ENCODE measurements at regions not wholly inside any gene's neighbourhood (a gene's known extent, or its start where the extent isn't known, plus 50 kb on each side); places are given as distances from the start of the nearest gene placed in this dataset.

DNA sequence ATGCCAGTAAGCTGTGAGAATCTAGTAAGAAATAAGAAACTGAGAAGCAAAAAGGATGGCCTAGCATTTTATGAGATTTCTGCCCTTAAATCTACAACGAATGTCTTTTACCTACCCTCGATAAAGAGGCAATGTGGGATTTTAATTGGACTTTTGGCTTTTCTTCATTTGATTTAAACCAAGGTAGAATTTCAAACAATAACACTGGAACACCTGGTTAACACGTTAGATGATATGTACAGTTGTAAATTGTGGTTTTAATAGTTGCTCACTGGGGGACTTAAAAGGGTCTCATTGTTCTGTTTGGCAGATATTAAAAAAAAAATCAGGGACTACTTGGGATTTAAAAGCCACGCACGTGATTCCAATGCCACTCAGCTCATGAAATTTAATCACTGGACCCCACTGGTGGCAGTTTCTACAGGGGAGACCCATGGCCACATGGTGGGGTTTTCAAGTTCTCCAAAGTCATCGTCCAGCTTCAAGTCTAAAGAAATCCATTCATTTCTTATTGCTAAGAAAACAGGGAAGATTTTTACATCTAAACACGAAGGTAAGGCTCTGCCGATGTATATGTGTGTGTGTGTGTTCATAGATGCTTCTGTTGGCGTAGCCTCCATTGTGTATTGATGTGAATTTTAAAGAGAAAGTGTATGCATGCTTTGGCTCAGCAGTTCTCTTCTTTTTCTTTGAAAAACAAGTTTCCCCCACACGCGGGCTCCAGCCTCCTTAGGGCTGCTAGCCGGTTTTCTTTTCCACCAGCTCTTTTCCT lies 588.6 kb upstream of the MKI67 start:
- no peaks in the 10 kb centered on the region for H3K4me1 ChIP-seq (ENCODE audit: insufficient read depth, low read length, severe bottlenecking)
- H4K20me1 ChIP-seq (ENCODE audit: insufficient read depth, low read length) = no peaks in the 10 kb centered on the region
- no peaks in the 10 kb centered on the region for H3K79me2 ChIP-seq (ENCODE audit: insufficient read depth, low read length)
- H3K9me3 ChIP-seq (ENCODE audit: low read length) = no peaks in the 10 kb centered on the region
- no peak overlapping the region for H2AFZ ChIP-seq (ENCODE audit: low read length)
- H3F3A ChIP-seq (ENCODE audit: insufficient read depth, low read length) = no peaks in the 10 kb centered on the region
- H3K9ac ChIP-seq (ENCODE audit: low read length) = no peak overlapping the region
- H3K9me2 ChIP-seq (ENCODE audit: low read depth, low read length) = no peaks in the 10 kb centered on the region
- no peak overlapping the region for H3K27ac ChIP-seq (ENCODE audit: low read depth, low read length, poor library complexity, severe bottlenecking)
- no peak for TF ChIP-seq EZH2 (IDR thresholded peaks at IDR 0.05; ENCODE audit: borderline replicate concordance, low read length)
- TF ChIP-seq, protein P1, sequence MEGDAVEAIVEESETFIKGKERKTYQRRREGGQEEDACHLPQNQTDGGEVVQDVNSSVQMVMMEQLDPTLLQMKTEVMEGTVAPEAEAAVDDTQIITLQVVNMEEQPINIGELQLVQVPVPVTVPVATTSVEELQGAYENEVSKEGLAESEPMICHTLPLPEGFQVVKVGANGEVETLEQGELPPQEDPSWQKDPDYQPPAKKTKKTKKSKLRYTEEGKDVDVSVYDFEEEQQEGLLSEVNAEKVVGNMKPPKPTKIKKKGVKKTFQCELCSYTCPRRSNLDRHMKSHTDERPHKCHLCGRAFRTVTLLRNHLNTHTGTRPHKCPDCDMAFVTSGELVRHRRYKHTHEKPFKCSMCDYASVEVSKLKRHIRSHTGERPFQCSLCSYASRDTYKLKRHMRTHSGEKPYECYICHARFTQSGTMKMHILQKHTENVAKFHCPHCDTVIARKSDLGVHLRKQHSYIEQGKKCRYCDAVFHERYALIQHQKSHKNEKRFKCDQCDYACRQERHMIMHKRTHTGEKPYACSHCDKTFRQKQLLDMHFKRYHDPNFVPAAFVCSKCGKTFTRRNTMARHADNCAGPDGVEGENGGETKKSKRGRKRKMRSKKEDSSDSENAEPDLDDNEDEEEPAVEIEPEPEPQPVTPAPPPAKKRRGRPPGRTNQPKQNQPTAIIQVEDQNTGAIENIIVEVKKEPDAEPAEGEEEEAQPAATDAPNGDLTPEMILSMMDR (IDR thresholded peaks at IDR 0.05; ENCODE audit: low read length) = no peak
- no peaks in the 10 kb centered on the region for H3K36me3 ChIP-seq (ENCODE audit: insufficient read depth, low read length)
- H3K4me2 ChIP-seq (ENCODE audit: low read length) = no peak overlapping the region
- H3K27me3 ChIP-seq (ENCODE audit: insufficient read depth, low read length) = no peaks in the 10 kb centered on the region; the same call in 1 of the 2 replicates
- no peak overlapping the region for H3K4me3 ChIP-seq (ENCODE audit: low read depth, low read length, poor library complexity, severe bottlenecking)

DNA sequence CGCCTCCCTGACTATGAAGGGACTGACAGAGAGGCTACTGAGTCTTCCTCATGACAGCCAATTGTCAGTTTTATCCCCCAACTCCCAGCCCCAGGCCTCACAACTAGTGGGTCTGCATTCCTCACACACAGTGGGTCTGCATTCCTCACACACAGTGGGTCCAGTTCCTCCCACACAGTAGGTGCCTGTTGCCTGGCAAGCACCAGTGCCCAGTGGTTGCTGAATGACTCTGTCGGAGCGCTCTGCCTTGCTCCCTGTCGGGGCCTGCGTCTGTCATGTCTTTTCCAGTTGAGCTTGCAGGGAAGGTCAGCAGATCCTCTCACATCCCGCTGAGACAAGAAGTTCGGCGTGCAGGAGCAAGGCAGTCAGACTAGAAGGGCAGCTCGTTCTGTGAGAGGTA lies 590.0 kb upstream of the MKI67 start:
- no peaks in the 10 kb centered on the region for H3K9me3 ChIP-seq (ENCODE audit: low read length)
- no peak overlapping the region for H3K4me2 ChIP-seq (ENCODE audit: low read length)
- no peaks in the 10 kb centered on the region for H3K79me2 ChIP-seq (ENCODE audit: insufficient read depth, low read length)
- no peaks in the 10 kb centered on the region for H3K9me2 ChIP-seq (ENCODE audit: low read depth, low read length)
- H3K36me3 ChIP-seq (ENCODE audit: insufficient read depth, low read length) = no peaks in the 10 kb centered on the region
- H3K9ac ChIP-seq (ENCODE audit: low read length) = no peak overlapping the region
- H3K4me1 ChIP-seq (ENCODE audit: insufficient read depth, low read length, severe bottlenecking) = no peaks in the 10 kb centered on the region
- H2AFZ ChIP-seq (ENCODE audit: low read length) = no peak overlapping the region
- H3K27ac ChIP-seq (ENCODE audit: low read depth, low read length, poor library complexity, severe bottlenecking) = no peak overlapping the region
- H3K4me3 ChIP-seq (ENCODE audit: low read depth, low read length, poor library complexity, severe bottlenecking) = no peak overlapping the region
- TF ChIP-seq, protein P1 (IDR thresholded peaks at IDR 0.05; ENCODE audit: low read length) = no peak
- TF ChIP-seq EZH2 (IDR thresholded peaks at IDR 0.05; ENCODE audit: borderline replicate concordance, low read length) = no peak
- no peaks in the 10 kb centered on the region for H4K20me1 ChIP-seq (ENCODE audit: insufficient read depth, low read length)
- no peaks in the 10 kb centered on the region for H3F3A ChIP-seq (ENCODE audit: insufficient read depth, low read length)
- no peaks in the 10 kb centered on the region; the same call in 1 of the 2 replicates for H3K27me3 ChIP-seq (ENCODE audit: insufficient read depth, low read length)

DNA sequence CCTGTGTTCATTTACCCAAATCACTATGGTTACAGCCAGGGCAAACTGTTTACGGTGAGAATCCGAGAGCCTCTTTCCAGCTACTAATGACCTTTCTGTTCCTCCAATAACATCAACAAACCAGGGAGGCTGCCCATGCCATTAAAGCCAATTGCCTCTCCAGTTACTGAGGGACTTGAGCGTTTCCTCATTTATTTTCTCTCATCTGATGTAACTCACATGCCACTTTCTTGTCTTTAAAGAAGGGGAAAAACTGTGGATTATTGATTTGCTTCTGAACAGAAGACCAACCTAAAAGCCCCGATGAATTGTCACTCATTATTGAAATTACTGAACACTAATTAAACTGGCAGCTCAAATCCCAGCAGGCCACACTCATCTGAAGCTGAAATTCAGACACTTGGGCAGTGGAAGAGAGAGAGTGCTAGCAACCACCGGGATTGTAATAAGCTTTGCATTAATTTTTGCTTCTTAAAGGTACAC lies 595.8 kb upstream of the MKI67 start:
- Histone ChIP-seq H3K9ac (ENCODE audit: low read length) (no peak overlapping the region), H3K9me3 (ENCODE audit: low read length) (no peaks in the 10 kb centered on the region), H3K36me3 (ENCODE audit: insufficient read depth, low read length) (no peaks in the 10 kb centered on the region), H3K4me3 (ENCODE audit: low read depth, low read length, poor library complexity, severe bottlenecking) (no peak overlapping the region), H4K20me1 (ENCODE audit: insufficient read depth, low read length) (no peaks in the 10 kb centered on the region), H3K27me3 (ENCODE audit: insufficient read depth, low read length) (no peaks in the 10 kb centered on the region), H2AFZ (ENCODE audit: low read length) (no peak overlapping the region), H3K9me2 (ENCODE audit: low read depth, low read length) (no peaks in the 10 kb centered on the region), H3K4me2 (ENCODE audit: low read length) (no peak overlapping the region), H3K79me2 (ENCODE audit: insufficient read depth, low read length) (no peaks in the 10 kb centered on the region), H3F3A (ENCODE audit: insufficient read depth, low read length) (no peaks in the 10 kb centered on the region), H3K27ac (ENCODE audit: low read depth, low read length, poor library complexity, severe bottlenecking) (no peak overlapping the region), H3K4me1 (ENCODE audit: insufficient read depth, low read length, severe bottlenecking) (no peaks in the 10 kb centered on the region)
- no peak for TF ChIP-seq EZH2 (IDR thresholded peaks at IDR 0.05; ENCODE audit: borderline replicate concordance, low read length)
- TF ChIP-seq, protein P1 (IDR thresholded peaks at IDR 0.05; ENCODE audit: low read length) = no peak
